GM23338 (cell line): ENCODE measurements at regions not wholly inside any gene's neighbourhood (a gene's known extent, or its start where the extent isn't known, plus 50 kb on each side); places are given as distances from the start of the nearest gene placed in this dataset.
A peak's percentile ranks its signal among the peaks of the same experiment; 100 is the strongest.

Experiments used
- ATAC-seq: fragments of 200-7000 bp; cut with Tn5 transposase; 3 replicates; pipeline ENCODE4 v1.9.1; 2020
- DNase-seq: peaks from one replicate; pipeline ENCODE4 v3.0.0-alpha.2; 2015; ENCODE audit warnings: low spot score
- H2AFZ ChIP-seq: fragments of 200-600 bp; sonication (generic); 2 replicates; pipeline ENCODE4 v1.8.0; 2016; ENCODE audit warnings: antibody characterized with exemption, mild to moderate bottlenecking, moderate library complexity
- H3F3A ChIP-seq: fragments of 200-600 bp; sonication (generic); replicated peaks from 2 replicates; pipeline ENCODE4 v1.8.0; 2017; ENCODE audit warnings: antibody characterized with exemption, mixed run types, low read depth
- H3K27ac ChIP-seq: fragments of 200-600 bp; sonication (generic); 2 replicates; pipeline ENCODE4 v1.6.1; 2016; ENCODE audit warnings: low read depth
- H3K27me3 ChIP-seq: fragments of 200-600 bp; sonication (generic); 2 replicates; pipeline ENCODE4 v1.8.0; 2016; ENCODE audit warnings: mild to moderate bottlenecking, mixed run types, moderate library complexity; ENCODE audit not compliant: insufficient read depth
- H3K36me3 ChIP-seq: fragments of 200-600 bp; sonication (generic); 2 replicates; pipeline ENCODE4 v1.8.0; 2016; ENCODE audit warnings: mild to moderate bottlenecking; ENCODE audit not compliant: insufficient read depth
- H3K4me1 ChIP-seq: fragments of 200-600 bp; sonication (generic); 2 replicates; pipeline ENCODE4 v1.8.0; 2016; ENCODE audit warnings: mild to moderate bottlenecking, moderate library complexity; ENCODE audit not compliant: insufficient read depth
- H3K4me2 ChIP-seq: fragments of 200-600 bp; sonication (generic); 2 replicates; pipeline ENCODE4 v1.7.1; 2017; ENCODE audit warnings: mixed run types
- H3K4me3 ChIP-seq: fragments of 200-600 bp; sonication (generic); 2 replicates; pipeline ENCODE4 v1.6.1; 2016; ENCODE audit warnings: mixed run types
- H3K79me2 ChIP-seq: fragments of 200-600 bp; sonication (generic); replicated peaks from 2 replicates; pipeline ENCODE4 v1.8.0; 2017; ENCODE audit warnings: mild to moderate bottlenecking; ENCODE audit not compliant: insufficient read depth
- H3K9me2 ChIP-seq: fragments of 200-600 bp; sonication (generic); 2 replicates; pipeline ENCODE4 v1.8.0; 2017; ENCODE audit not compliant: insufficient read depth
- H4K20me1 ChIP-seq: fragments of 200-600 bp; sonication (generic); replicated peaks from 2 replicates; pipeline ENCODE4 v1.8.0; 2017; ENCODE audit warnings: mild to moderate bottlenecking; ENCODE audit not compliant: insufficient read depth
- H3K27ac Mint-ChIP-seq: 2 replicates; pipeline ENCODE4 v1.8.0; 2020; ENCODE audit warnings: inconsistent platforms, mild to moderate bottlenecking, moderate library complexity, mixed read lengths
- H3K27me3 Mint-ChIP-seq: 3 replicates; pipeline ENCODE4 v1.8.0; 2022; ENCODE audit warnings: low read depth, mild to moderate bottlenecking, moderate library complexity, mixed read lengths, inconsistent platforms; ENCODE audit not compliant: insufficient read depth, poor library complexity
- H3K36me3 Mint-ChIP-seq: 3 replicates; pipeline ENCODE4 v1.8.0; 2021; ENCODE audit warnings: low read depth, mild to moderate bottlenecking, inconsistent platforms, moderate library complexity, mixed read lengths
- H3K4me1 Mint-ChIP-seq: 3 replicates; pipeline ENCODE4 v1.8.0; 2020; ENCODE audit warnings: mild to moderate bottlenecking, inconsistent platforms, mixed read lengths
- H3K4me3 Mint-ChIP-seq: 3 replicates; pipeline ENCODE4 v1.8.0; 2021; ENCODE audit warnings: moderate library complexity, mild to moderate bottlenecking, inconsistent platforms, mixed read lengths
- H3K9me3 Mint-ChIP-seq: 3 replicates; pipeline ENCODE4 v1.8.0; 2020; ENCODE audit warnings: moderate library complexity, mild to moderate bottlenecking, inconsistent platforms, mixed read lengths
- CREB1 ChIP-seq: fragments of 250-450 bp; sonication (Bioruptor Pico); IDR thresholded peaks from 2 replicates; pipeline ENCODE4 v1.5.0; 2020; ENCODE audit warnings: low read depth, mild to moderate bottlenecking, moderate library complexity
- EZH2 ChIP-seq: fragments of 200-600 bp; sonication (generic); IDR thresholded peaks from one replicate; pipeline ENCODE4 v1.8.0; 2017; ENCODE audit warnings: antibody characterized with exemption, mild to moderate bottlenecking, low read depth; ENCODE audit not compliant: unreplicated experiment
- EZH2phosphoT487 ChIP-seq: fragments of 200-600 bp; sonication (generic); IDR thresholded peaks from one replicate; pipeline ENCODE4 v1.8.1; 2018; ENCODE audit warnings: antibody characterized with exemption; ENCODE audit not compliant: unreplicated experiment
- JUNB ChIP-seq: IDR thresholded peaks from one replicate; pipeline ENCODE4 v1.6.1; 2016; ENCODE audit warnings: antibody characterized with exemption; ENCODE audit not compliant: unreplicated experiment
- NANOG ChIP-seq: IDR thresholded peaks from 2 replicates; pipeline ENCODE4 v1.6.1; 2016; ENCODE audit warnings: antibody characterized with exemption, borderline replicate concordance
- POLR2AphosphoS5 ChIP-seq: IDR thresholded peaks from 2 replicates; pipeline ENCODE4 v1.6.1; 2016; ENCODE audit warnings: antibody characterized with exemption, low read depth
- STAT1 ChIP-seq: IDR thresholded peaks from one replicate; pipeline ENCODE4 v1.6.1; 2016; ENCODE audit warnings: antibody characterized with exemption; ENCODE audit not compliant: unreplicated experiment
- ZNF114 ChIP-seq: fragments of 250-450 bp; sonication (Bioruptor Pico); IDR thresholded peaks from 2 replicates; pipeline ENCODE4 v1.5.0; 2020; ENCODE audit warnings: mild to moderate bottlenecking, moderate library complexity
- ZNF331 ChIP-seq: fragments of 250-450 bp; sonication (Bioruptor Pico); IDR thresholded peaks from 2 replicates; pipeline ENCODE4 v1.5.0; 2020; ENCODE audit warnings: low read depth, mild to moderate bottlenecking, moderate library complexity
- TF ChIP-seq, protein P1 (sequence below): IDR thresholded peaks from 2 replicates; pipeline ENCODE4 v1.6.1; 2016; ENCODE audit warnings: antibody characterized with exemption
- TF ChIP-seq, protein P2 (sequence below): fragments of 250-450 bp; sonication (Bioruptor Pico); IDR thresholded peaks from 2 replicates; pipeline ENCODE4 v1.5.0; 2020; ENCODE audit warnings: mild to moderate bottlenecking, moderate library complexity
- TF ChIP-seq, protein P3 (sequence below), 2 experiments: fragments of 200-600 bp in 1 of 2; sonication (generic) in 1 of 2; conservative IDR thresholded peaks; 2 replicates each; pipeline versions ENCODE4 v1.5.1 to v1.6.1; 2016 to 2017; ENCODE audit warnings: antibody characterized with exemption in 2 of 2, low read depth in 2 of 2, mild to moderate bottlenecking in 2 of 2, moderate library complexity in 1 of 2
- TF ChIP-seq, protein P4 (sequence below): IDR thresholded peaks from one replicate; pipeline ENCODE4 v1.6.1; 2018; ENCODE audit warnings: antibody characterized with exemption; ENCODE audit not compliant: unreplicated experiment

DNA sequence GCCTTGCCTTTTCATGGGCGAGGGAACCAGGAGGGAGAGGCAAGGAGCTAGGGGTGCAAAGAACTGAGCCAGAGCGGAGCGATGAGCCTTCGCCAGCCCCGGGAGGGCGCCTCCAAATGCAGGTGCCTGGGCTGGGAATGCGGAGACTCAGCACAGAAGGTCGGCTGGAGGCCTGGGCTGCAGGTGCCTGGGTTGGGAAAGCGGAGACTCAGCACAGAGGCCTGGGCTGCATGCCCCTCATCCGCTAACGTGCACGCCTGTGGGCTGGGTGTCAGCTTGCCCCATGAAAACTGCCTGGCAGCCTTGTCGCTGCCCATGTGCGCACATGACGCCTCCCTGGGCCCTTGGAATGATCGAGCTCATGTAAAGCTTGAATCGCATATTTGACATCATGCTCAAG lies 51.8 kb downstream of the POM121L12 start:
- Histone ChIP-seq H3K4me1 (no peaks in the 10 kb centered on the region), H3K9me2 (no peaks in the 10 kb centered on the region), H3K27ac (no peak overlapping the region), H3K4me2 (no peak overlapping the region), H3K27me3 (no peaks in the 10 kb centered on the region), H3K36me3 (no peaks in the 10 kb centered on the region), H3F3A (no peaks in the 10 kb centered on the region), H3K79me2 (no peaks in the 10 kb centered on the region), H2AFZ (0 out of 2 replicates have a peak overlapping the region, but pooled peaks have one; percentile 6), H3K4me3 (no peak overlapping the region), H4K20me1 (no peaks in the 10 kb centered on the region)
- H3K36me3 Mint-ChIP-seq: no peaks in the 10 kb centered on the region
- H3K27me3 Mint-ChIP-seq: peaks cover 2% of the 10 kb centered on the region
- H3K4me1 Mint-ChIP-seq: no peaks in the 10 kb centered on the region
- ATAC-seq (no peak), DNase-seq (no peak)
- no peak overlapping the region for H3K27ac Mint-ChIP-seq
- TF ChIP-seq EZH2phosphoT487: no peak
- TF ChIP-seq, protein P1, sequence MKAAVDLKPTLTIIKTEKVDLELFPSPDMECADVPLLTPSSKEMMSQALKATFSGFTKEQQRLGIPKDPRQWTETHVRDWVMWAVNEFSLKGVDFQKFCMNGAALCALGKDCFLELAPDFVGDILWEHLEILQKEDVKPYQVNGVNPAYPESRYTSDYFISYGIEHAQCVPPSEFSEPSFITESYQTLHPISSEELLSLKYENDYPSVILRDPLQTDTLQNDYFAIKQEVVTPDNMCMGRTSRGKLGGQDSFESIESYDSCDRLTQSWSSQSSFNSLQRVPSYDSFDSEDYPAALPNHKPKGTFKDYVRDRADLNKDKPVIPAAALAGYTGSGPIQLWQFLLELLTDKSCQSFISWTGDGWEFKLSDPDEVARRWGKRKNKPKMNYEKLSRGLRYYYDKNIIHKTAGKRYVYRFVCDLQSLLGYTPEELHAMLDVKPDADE: no peak
- no peak for TF ChIP-seq POLR2AphosphoS5
- no peak for TF ChIP-seq STAT1
- TF ChIP-seq, protein P2, sequence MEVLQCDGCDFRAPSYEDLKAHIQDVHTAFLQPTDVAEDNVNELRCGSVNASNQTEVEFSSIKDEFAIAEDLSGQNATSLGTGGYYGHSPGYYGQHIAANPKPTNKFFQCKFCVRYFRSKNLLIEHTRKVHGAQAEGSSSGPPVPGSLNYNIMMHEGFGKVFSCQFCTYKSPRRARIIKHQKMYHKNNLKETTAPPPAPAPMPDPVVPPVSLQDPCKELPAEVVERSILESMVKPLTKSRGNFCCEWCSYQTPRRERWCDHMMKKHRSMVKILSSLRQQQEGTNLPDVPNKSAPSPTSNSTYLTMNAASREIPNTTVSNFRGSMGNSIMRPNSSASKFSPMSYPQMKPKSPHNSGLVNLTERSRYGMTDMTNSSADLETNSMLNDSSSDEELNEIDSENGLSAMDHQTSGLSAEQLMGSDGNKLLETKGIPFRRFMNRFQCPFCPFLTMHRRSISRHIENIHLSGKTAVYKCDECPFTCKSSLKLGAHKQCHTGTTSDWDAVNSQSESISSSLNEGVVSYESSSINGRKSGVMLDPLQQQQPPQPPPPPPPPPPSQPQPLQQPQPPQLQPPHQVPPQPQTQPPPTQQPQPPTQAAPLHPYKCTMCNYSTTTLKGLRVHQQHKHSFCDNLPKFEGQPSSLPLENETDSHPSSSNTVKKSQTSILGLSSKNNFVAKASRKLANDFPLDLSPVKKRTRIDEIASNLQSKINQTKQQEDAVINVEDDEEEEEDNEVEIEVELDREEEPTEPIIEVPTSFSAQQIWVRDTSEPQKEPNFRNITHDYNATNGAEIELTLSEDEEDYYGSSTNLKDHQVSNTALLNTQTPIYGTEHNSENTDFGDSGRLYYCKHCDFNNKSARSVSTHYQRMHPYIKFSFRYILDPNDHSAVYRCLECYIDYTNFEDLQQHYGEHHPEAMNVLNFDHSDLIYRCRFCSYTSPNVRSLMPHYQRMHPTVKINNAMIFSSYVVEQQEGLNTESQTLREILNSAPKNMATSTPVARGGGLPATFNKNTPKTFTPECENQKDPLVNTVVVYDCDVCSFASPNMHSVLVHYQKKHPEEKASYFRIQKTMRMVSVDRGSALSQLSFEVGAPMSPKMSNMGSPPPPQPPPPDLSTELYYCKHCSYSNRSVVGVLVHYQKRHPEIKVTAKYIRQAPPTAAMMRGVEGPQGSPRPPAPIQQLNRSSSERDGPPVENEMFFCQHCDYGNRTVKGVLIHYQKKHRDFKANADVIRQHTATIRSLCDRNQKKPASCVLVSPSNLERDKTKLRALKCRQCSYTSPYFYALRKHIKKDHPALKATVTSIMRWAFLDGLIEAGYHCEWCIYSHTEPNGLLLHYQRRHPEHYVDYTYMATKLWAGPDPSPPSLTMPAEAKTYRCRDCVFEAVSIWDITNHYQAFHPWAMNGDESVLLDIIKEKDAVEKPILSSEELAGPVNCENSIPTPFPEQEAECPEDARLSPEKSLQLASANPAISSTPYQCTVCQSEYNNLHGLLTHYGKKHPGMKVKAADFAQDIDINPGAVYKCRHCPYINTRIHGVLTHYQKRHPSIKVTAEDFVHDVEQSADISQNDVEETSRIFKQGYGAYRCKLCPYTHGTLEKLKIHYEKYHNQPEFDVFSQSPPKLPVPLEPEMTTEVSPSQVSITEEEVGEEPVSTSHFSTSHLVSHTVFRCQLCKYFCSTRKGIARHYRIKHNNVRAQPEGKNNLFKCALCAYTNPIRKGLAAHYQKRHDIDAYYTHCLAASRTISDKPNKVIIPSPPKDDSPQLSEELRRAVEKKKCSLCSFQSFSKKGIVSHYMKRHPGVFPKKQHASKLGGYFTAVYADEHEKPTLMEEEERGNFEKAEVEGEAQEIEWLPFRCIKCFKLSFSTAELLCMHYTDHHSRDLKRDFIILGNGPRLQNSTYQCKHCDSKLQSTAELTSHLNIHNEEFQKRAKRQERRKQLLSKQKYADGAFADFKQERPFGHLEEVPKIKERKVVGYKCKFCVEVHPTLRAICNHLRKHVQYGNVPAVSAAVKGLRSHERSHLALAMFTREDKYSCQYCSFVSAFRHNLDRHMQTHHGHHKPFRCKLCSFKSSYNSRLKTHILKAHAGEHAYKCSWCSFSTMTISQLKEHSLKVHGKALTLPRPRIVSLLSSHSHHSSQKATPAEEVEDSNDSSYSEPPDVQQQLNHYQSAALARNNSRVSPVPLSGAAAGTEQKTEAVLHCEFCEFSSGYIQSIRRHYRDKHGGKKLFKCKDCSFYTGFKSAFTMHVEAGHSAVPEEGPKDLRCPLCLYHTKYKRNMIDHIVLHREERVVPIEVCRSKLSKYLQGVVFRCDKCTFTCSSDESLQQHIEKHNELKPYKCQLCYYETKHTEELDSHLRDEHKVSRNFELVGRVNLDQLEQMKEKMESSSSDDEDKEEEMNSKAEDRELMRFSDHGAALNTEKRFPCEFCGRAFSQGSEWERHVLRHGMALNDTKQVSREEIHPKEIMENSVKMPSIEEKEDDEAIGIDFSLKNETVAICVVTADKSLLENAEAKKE (CRISPR knock-in tag): no peak
- TF ChIP-seq NANOG: no peak
- TF ChIP-seq JUNB: no peak
- TF ChIP-seq ZNF114 (CRISPR knock-in tag): no peak
- TF ChIP-seq ZNF331 (CRISPR knock-in tag): no peak
- TF ChIP-seq CREB1 (CRISPR knock-in tag): no peak
- TF ChIP-seq EZH2: no peak
- TF ChIP-seq, protein P3, sequence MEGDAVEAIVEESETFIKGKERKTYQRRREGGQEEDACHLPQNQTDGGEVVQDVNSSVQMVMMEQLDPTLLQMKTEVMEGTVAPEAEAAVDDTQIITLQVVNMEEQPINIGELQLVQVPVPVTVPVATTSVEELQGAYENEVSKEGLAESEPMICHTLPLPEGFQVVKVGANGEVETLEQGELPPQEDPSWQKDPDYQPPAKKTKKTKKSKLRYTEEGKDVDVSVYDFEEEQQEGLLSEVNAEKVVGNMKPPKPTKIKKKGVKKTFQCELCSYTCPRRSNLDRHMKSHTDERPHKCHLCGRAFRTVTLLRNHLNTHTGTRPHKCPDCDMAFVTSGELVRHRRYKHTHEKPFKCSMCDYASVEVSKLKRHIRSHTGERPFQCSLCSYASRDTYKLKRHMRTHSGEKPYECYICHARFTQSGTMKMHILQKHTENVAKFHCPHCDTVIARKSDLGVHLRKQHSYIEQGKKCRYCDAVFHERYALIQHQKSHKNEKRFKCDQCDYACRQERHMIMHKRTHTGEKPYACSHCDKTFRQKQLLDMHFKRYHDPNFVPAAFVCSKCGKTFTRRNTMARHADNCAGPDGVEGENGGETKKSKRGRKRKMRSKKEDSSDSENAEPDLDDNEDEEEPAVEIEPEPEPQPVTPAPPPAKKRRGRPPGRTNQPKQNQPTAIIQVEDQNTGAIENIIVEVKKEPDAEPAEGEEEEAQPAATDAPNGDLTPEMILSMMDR (conservative IDR thresholded peaks at IDR 0.05; ENCODE audit: low read depth in 2 of 2): no peak
- TF ChIP-seq, protein P4, sequence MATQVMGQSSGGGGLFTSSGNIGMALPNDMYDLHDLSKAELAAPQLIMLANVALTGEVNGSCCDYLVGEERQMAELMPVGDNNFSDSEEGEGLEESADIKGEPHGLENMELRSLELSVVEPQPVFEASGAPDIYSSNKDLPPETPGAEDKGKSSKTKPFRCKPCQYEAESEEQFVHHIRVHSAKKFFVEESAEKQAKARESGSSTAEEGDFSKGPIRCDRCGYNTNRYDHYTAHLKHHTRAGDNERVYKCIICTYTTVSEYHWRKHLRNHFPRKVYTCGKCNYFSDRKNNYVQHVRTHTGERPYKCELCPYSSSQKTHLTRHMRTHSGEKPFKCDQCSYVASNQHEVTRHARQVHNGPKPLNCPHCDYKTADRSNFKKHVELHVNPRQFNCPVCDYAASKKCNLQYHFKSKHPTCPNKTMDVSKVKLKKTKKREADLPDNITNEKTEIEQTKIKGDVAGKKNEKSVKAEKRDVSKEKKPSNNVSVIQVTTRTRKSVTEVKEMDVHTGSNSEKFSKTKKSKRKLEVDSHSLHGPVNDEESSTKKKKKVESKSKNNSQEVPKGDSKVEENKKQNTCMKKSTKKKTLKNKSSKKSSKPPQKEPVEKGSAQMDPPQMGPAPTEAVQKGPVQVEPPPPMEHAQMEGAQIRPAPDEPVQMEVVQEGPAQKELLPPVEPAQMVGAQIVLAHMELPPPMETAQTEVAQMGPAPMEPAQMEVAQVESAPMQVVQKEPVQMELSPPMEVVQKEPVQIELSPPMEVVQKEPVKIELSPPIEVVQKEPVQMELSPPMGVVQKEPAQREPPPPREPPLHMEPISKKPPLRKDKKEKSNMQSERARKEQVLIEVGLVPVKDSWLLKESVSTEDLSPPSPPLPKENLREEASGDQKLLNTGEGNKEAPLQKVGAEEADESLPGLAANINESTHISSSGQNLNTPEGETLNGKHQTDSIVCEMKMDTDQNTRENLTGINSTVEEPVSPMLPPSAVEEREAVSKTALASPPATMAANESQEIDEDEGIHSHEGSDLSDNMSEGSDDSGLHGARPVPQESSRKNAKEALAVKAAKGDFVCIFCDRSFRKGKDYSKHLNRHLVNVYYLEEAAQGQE: no peak
- no peaks in the 10 kb centered on the region for H3K9me3 Mint-ChIP-seq
- H3K4me3 Mint-ChIP-seq: no peak overlapping the region
